ENCODE measurements at regions not wholly inside any gene's neighbourhood (a gene's known extent, or its start where the extent isn't known, plus 50 kb on each side); places are given as distances from the start of the nearest gene placed in this dataset.
"Not testable (repeated sequence)": the region's sequence is repeated elsewhere in the genome, so short reads cannot be mapped to it uniquely, and the experiment has no call there.

- POLR2A ChIA-PET: no interaction called here
- DNase-seq (ENCODE audit: extremely low spot score): no peak
- CTCF ChIA-PET: no interaction called here
- TF ChIP-seq LEF1 (IDR thresholded peaks at IDR 0.05; ENCODE audit: borderline replicate concordance) (no peak), FOXA1 (IDR thresholded peaks at IDR 0.05) (no peak), SUZ12 (IDR thresholded peaks at IDR 0.05) (no peak), ZNF384 (IDR thresholded peaks at IDR 0.05) (no peak), FOXM1 (IDR thresholded peaks at IDR 0.05; ENCODE audit: borderline replicate concordance) (no peak), CTBP1 (IDR thresholded peaks at IDR 0.05; ENCODE audit: borderline replicate concordance) (no peak), HDGF (IDR thresholded peaks at IDR 0.05; ENCODE audit: borderline replicate concordance) (no peak), FOXK2 (IDR thresholded peaks at IDR 0.05) (no peak), ARNT (IDR thresholded peaks at IDR 0.05) (no peak), SP1 (IDR thresholded peaks at IDR 0.05) (no peak), TARDBP (IDR thresholded peaks at IDR 0.05) (no peak), BHLHE40 (IDR thresholded peaks at IDR 0.05; ENCODE audit: borderline replicate concordance) (no peak), L3MBTL2 (conservative IDR thresholded peaks at IDR 0.05) (no peak)
- TF ChIP-seq, protein P1, sequence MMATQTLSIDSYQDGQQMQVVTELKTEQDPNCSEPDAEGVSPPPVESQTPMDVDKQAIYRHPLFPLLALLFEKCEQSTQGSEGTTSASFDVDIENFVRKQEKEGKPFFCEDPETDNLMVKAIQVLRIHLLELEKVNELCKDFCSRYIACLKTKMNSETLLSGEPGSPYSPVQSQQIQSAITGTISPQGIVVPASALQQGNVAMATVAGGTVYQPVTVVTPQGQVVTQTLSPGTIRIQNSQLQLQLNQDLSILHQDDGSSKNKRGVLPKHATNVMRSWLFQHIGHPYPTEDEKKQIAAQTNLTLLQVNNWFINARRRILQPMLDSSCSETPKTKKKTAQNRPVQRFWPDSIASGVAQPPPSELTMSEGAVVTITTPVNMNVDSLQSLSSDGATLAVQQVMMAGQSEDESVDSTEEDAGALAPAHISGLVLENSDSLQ (IDR thresholded peaks at IDR 0.05): no peak
These were observed 58.8 kb upstream of the GOLGA8A start for GRCh38 chr15:34496207-34496995.

- CTCF ChIA-PET; POLR2A ChIA-PET; DNase-seq (ENCODE audit: extremely low spot score): not testable (repeated sequence)
These were observed 58.1 kb upstream of the GOLGA8A start for GRCh38 chr15:34495707-34496106.

GRCh38 chr15:34494084-34494399 lies 56.4 kb upstream of the GOLGA8A start:
- POLR2A ChIA-PET: no interaction called here
- TF ChIP-seq, protein P1 (IDR thresholded peaks at IDR 0.05): no peak
- TF ChIP-seq ELF4 (IDR thresholded peaks at IDR 0.05) (no peak), NFRKB (IDR thresholded peaks at IDR 0.05) (no peak), SUZ12 (IDR thresholded peaks at IDR 0.05) (no peak), FOXK2 (IDR thresholded peaks at IDR 0.05) (no peak), FOXM1 (IDR thresholded peaks at IDR 0.05; ENCODE audit: borderline replicate concordance) (no peak), CTBP1 (IDR thresholded peaks at IDR 0.05; ENCODE audit: borderline replicate concordance) (no peak), ZNF384 (IDR thresholded peaks at IDR 0.05) (no peak), SP1 (IDR thresholded peaks at IDR 0.05) (no peak), L3MBTL2 (conservative IDR thresholded peaks at IDR 0.05) (no peak), HDGF (IDR thresholded peaks at IDR 0.05; ENCODE audit: borderline replicate concordance) (no peak), BHLHE40 (IDR thresholded peaks at IDR 0.05; ENCODE audit: borderline replicate concordance) (no peak), LEF1 (IDR thresholded peaks at IDR 0.05; ENCODE audit: borderline replicate concordance) (no peak), TARDBP (IDR thresholded peaks at IDR 0.05) (no peak), FOXA1 (IDR thresholded peaks at IDR 0.05) (no peak), ARNT (IDR thresholded peaks at IDR 0.05) (no peak)
- CTCF ChIA-PET: no interaction called here
- no peak for DNase-seq (ENCODE audit: extremely low spot score)

GRCh38 chr15:34493001-34493400 lies 55.4 kb upstream of the GOLGA8A start:
- TF ChIP-seq NFRKB (IDR thresholded peaks at IDR 0.05) (no peak), ZNF384 (IDR thresholded peaks at IDR 0.05) (no peak), SP1 (IDR thresholded peaks at IDR 0.05) (no peak), BHLHE40 (IDR thresholded peaks at IDR 0.05; ENCODE audit: borderline replicate concordance) (no peak), SUZ12 (IDR thresholded peaks at IDR 0.05) (no peak), L3MBTL2 (conservative IDR thresholded peaks at IDR 0.05) (no peak), TARDBP (IDR thresholded peaks at IDR 0.05) (no peak), FOXA1 (IDR thresholded peaks at IDR 0.05) (no peak), FOXK2 (IDR thresholded peaks at IDR 0.05) (no peak), ELF4 (IDR thresholded peaks at IDR 0.05) (no peak), ARNT (IDR thresholded peaks at IDR 0.05) (no peak), HDGF (IDR thresholded peaks at IDR 0.05; ENCODE audit: borderline replicate concordance) (no peak), CTBP1 (IDR thresholded peaks at IDR 0.05; ENCODE audit: borderline replicate concordance) (no peak), LEF1 (IDR thresholded peaks at IDR 0.05; ENCODE audit: borderline replicate concordance) (no peak), FOXM1 (IDR thresholded peaks at IDR 0.05; ENCODE audit: borderline replicate concordance) (no peak)
- TF ChIP-seq, protein P1 (IDR thresholded peaks at IDR 0.05): no peak
- ChIA-PET CTCF (no interaction called here), POLR2A (no interaction called here)
- no peak for DNase-seq (ENCODE audit: extremely low spot score)

DNA sequence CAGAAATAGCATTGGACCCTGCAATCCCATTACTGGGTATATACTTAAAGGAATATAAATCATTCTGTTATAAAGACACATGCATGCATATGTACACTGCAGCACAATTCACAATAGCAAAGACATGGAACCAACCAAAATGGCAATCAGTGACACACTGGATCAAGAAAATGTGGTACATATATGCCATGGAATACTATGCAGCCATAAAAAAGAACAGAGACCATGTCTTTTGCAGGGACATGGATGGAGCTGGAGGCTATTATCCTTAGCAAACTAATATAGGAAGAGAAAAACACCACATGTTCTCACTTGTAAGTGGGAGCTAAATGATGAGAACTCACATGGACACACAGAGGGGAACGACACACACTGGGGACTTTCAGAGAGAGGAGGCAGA lies 53.9 kb upstream of the GOLGA8A start:
- DNase-seq (ENCODE audit: extremely low spot score); POLR2A ChIA-PET; CTCF ChIA-PET: not testable (repeated sequence)

DNA sequence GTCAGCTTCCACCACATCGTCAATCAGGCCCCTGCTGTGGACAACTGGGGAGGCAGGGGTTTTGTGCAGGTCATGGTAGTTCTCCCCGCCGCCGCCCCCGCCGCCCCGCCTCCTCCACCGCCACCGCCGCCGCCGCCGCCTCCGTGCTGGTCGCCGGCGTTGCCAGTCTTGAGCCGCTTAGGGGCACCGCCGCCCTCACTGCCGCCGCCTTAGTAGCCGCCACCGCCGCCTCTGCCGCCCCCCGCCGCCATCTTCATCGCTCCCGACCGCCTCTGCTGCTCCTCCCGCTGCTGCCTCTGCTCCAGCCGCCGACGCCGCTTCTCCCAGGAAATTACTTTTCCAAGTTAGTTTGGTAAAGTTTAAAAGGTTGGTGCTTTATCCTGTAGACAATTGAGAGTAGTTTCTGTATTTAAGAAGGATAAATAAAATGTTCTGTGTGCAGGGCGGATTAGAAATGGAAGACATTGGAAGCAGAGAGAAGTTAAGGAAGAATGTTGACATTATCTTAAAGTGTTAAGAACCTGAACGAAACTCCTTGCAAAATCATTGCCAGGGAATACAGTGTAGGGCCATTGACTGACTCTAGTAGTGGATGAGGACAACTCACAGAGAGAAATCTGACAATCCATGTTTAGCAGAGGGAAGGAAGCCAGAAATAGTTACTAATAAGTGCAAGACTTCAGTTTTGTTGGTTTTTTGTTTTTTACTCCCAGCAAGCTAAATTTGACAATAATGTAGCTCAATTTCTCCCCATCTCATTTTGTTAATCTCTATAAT lies 53.0 kb upstream of the GOLGA8A start:
- POLR2A ChIA-PET: no interaction called here
- CTCF ChIA-PET: no interaction called here
- no peak for TF ChIP-seq SP1 (IDR thresholded peaks at IDR 0.05)
- no peak for TF ChIP-seq L3MBTL2 (conservative IDR thresholded peaks at IDR 0.05)
- TF ChIP-seq FOXM1 (IDR thresholded peaks at IDR 0.05; ENCODE audit: borderline replicate concordance): no peak
- TF ChIP-seq, protein P1 (IDR thresholded peaks at IDR 0.05): no peak
- TF ChIP-seq ARNT (IDR thresholded peaks at IDR 0.05): no peak
- no peak for TF ChIP-seq ELF4 (IDR thresholded peaks at IDR 0.05)
- no peak for TF ChIP-seq LEF1 (IDR thresholded peaks at IDR 0.05; ENCODE audit: borderline replicate concordance)
- TF ChIP-seq NFRKB (IDR thresholded peaks at IDR 0.05): no peak
- DNase-seq (ENCODE audit: extremely low spot score): no peak

DNA sequence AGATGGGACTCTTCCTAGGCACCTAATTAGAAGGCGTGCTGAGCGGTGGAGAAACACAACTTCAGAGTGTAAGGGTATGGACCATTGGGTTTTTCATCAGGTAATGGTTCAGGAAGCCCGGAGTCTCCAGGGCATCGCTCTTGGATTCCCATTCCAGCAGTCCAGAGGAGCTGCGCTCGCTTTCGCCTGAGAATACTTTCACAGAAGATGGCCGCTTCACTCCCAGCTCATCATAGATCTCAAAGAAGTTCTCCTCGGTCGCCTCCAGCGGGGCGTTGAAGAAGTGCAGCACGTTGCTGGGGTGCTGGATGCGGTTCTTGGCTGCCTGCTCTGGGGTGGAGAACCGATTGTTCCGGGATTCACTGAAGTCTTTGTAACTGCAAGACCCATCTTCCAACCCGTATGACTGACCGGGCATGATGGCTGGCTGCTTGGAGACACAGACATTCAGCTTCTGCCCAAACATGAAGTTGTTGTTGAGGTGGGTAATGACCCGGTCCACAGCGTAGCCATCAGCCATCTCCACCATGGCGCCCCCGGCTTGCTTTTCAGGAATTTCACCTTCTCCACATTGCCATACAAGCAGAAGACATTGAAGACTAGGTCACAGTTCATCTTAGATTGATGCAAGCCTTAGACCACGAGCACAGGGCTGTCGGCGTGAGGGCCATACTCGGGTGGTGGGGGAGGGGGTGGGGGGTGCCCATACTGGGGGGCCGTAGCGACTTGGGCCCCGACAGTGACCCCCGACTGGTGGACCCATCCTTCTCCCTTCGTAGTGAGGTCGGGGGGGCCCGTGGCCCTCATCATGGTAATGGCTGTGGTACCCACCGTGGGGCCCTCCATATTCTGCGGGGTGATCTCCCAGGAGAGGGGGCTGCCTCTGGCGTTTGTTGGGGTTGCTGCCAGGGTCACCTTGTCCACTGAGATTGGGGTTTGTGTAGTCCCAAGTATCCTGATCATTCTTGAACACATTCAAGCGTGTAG lies 51.7 kb upstream of the GOLGA8A start:
- CTCF ChIA-PET: interaction anchor here (0.8 kb wide), 1 partner anchor 450 kb away, joined by 4 read pairs; no protein-coding TSS in a partner anchor
- POLR2A ChIA-PET; DNase-seq (ENCODE audit: extremely low spot score): not testable (repeated sequence)
